HG02571 (cell line): ENCODE measurements at regions not wholly inside any gene's neighbourhood (a gene's known extent, or its start where the extent isn't known, plus 50 kb on each side); places are given as distances from the start of the nearest gene placed in this dataset.

ENCODE experiments used
- ATAC-seq: cut with Tn5 transposase; IDR thresholded peaks from one replicate; pipeline ENCODE4 v1.9.1; 2021; ENCODE audit warnings: mild to moderate bottlenecking, moderate library complexity; ENCODE audit not compliant: unreplicated experiment

GRCh38 chr2:199707593-199708185 is 143.3 kb downstream of the FTCDNL1 start:
- ATAC-seq: no peak

DNA sequence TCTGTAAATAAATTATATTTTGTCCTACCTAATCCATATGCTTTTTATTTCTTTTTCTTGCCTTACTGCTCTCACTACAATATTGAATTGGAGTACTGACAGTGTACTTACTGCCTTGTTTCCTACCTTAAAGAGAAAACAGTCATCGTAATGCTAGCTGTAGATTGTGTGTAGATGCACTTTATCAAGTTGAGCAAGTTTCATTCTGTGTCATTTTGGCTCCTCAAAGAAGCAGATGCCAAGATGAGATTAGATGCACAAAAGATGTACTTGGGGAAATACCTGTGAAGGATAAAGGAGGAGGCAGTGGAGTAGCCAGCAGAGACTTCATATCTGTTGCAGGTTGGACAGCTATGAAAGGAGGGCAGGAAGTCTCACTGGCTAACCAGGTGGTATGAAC is 145.5 kb downstream of the FTCDNL1 start:
- no peak for ATAC-seq

DNA sequence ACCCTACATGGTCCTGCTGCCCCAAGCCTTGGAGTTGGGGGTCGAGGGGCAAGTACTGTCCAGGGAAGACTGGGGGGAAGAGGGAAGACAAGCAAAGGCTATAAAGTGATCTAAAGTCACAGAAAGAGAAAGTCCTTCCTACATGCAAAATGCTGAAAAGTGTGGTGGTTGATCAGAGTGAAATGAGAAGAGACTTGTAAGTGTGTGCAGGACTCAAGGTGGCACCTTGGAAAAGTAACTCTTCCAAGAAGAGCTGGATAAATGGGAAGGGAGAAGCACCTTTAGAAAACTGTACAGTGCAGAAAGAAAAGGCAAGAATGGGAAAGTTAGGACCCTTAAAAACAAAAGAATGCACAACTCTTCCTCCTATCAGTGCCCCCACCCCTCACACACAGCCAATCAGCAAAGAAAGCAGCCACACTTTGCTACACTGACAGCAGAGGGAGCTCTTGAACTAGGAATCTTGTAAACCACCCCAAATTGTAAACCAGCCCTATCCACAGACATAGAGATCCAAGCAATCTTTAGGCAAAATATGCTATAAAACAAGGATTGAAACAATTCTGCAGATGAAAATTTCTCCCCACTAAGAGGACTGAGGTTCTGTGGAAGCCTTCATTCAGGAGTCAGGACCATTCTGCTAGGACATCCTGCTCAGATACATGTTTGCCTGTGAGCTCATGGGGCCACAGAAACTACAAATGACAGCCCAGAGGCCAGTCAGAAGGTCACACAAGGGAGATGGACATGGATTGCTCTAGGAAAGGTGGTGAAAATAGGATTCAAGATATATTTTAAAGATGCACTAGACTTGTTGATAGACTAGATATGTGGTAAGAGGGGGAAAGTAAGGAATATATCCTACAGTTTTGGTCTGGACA is 146.4 kb downstream of the FTCDNL1 start:
- ATAC-seq: peak; percentile 51

GRCh38 chr2:199703199-199703598 is 147.8 kb downstream of the FTCDNL1 start:
- no peak for ATAC-seq

DNA sequence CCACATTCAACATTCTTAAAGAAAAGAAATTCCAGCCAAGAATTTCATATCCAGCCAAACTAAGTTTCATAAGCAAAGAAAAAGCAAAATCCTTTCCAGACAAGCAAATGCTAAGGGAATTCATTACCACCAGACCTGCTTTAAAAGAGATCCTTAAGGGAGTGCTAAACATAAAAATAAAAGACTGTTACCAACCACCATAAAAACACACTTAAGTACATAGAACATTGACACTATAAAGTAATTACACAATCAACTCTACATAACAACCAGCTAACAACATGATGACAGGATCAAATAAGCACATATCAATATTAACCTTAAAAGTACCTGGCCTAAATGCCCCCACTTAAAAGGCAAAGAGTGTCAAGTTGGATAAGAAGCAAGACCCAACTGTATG is 153.5 kb downstream of the FTCDNL1 start:
- no peak for ATAC-seq

DNA sequence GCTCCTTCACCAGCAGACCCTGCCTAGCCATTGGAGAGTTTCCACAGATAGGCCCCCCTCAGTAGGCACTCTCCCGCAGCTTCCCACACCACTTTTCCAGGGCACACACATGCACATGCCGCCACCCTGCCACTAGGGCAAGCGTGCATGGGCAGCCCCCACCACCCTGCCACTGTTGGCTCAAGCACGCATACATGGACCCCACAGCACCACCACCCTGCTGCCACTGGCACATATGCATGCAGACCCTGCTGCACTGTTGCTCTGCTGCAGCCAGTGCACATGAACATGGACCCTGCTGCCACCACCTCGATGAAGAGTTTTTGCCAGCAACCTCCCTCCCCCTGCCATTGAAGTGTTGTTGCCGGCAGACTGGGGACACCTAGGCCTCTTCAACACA is 154.9 kb downstream of the FTCDNL1 start:
- ATAC-seq: no peak

GRCh38 chr2:199693861-199694260 is 157.1 kb downstream of the FTCDNL1 start:
- no peak for ATAC-seq

DNA sequence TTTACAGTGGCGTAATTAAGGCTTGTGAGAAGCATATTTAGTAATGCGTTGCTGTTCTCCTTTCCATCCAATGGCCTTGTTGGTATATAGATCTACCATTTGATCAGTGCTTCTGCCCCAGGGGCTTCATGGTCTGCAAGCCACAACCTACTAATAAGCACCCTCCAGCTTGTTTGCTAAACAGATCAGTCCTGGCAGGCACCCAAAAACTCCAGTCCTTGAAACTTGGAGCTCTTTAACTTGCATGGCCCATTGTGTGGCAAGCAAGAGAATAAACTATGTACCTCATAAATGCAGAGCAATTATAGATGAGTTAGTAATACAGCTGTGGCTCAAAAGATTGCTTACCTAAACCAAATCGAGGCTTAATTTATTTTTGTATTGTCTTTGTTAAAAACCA is 158.5 kb downstream of the FTCDNL1 start:
- no peak for ATAC-seq

- no peak for ATAC-seq
Observed at GRCh38 chr2:199690225-199690624, 160.8 kb downstream of the FTCDNL1 start.

GRCh38 chr2:199685669-199686068 is 165.3 kb downstream of the FTCDNL1 start:
- ATAC-seq: no peak

DNA sequence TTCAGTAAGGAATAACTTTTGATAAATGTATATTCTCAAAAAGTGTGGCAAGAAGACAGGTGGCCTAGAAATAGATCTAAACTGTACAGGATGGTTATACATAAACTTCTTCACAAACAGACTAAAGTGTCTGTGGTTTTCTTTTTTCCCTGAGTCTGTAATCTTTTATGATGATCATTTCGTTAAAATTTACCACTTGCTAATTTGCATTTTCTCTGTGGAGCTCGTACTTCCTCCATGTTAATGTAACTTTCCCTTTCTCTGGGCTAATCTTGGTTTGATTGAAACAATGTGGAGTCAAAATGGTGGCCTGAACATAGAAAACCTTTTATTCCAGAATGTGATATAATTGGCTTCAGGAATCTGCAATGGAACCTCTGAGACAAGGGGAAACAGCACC is 166.2 kb downstream of the FTCDNL1 start:
- no peak for ATAC-seq

GRCh38 chr2:199684168-199684567 is 166.8 kb downstream of the FTCDNL1 start:
- ATAC-seq: no peak

DNA sequence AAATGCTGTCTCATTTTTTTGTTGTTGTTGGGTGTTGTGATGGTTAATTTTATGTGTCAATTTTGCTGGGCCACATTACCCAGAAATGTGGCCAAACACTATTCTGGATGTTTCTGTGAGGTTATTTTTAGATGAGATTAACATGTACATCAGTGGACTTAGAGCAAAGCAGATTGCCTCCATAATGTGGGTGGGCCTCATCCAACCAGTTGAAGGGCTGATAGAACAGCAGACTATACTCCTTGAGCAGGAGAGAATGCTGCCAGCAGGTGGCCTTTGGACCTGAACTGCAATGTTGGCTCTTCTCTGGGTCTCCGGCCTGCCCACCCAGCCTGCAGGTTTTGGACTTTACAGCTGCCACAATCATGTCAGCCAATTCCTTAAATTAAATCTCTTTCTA is 169.0 kb downstream of the FTCDNL1 start:
- ATAC-seq: no peak

DNA sequence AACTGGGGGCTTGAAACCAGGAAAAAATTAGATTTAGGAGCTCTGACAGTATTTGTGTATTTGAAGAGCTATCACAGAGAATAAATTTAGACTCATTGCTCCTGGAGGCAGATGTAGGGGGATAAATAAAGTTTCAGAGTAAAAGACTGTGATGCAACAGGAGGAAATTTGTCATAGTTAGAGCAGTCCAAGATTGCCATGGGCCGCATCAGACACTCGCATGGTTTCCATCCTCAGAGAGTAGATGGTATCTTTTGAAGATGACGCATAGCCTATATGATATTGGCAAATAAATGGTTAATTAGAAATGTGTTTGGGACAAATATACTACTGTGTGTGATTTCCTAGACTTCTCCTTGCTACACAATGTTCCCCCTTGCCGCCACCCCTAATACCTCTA is 170.5 kb downstream of the FTCDNL1 start:
- ATAC-seq: no peak

GRCh38 chr2:199679883-199680282 is 171.1 kb downstream of the FTCDNL1 start:
- ATAC-seq: no peak

DNA sequence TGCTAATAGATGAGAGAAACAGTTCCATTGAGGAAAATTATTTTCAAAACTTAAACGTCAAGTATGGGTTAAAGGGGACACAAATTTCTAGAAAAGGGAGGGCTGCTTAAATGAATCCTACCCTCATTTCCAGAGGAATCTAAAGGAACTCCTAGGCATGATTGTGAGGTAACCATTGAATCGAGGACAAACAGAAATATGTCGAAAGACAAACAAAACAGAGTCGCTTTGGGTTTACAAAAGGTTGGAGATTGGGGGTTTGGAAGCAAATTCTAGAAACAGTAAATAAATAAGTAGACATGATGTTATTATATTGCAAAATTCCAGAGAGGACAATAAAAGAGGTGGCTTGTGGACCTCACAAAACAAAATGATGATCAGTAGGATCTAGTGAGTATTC is 173.1 kb downstream of the FTCDNL1 start:
- no peak for ATAC-seq

DNA sequence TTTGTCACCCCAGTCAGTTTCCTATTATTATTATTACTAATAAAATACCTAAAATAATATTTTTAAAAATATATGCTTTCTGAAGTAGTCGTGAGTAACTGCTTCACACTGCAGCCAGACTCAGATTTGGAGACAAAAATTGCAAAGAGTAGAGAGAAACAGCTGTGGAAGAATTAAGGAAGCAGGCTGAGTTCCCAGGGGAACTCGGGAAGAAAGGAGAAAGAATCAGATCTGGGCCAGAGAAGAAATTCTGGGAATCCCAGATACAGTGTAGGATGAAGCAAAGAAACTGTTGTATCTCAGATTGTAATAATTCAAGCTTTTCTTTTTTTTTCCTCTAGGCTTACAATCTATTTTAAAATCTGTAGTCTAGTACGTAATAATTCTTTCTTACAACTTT is 182.3 kb downstream of the FTCDNL1 start:
- ATAC-seq: no peak

GRCh38 chr2:199663157-199663556 is 187.8 kb downstream of the FTCDNL1 start:
- no peak for ATAC-seq

- ATAC-seq: no peak
Observed at GRCh38 chr2:199662255-199662654, 188.7 kb downstream of the FTCDNL1 start.

DNA sequence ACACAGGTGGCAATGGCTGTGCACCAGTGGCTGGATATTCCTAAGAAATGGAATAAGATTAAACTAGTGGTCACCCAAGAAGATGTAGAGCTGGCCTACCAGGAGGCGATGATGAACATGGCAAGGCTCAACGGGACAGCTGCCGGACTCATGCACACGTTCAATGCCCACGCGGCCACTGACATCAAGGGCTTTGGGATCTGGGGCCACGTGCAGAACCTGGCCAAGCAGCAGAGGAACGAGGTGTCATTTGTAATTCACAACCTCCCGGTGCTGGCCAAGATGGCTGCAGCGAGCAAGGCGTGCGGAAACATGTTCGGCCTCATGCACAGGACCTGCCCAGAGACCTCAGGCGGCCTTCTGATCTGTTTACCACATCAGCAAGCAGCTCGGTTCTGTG is 190.8 kb downstream of the FTCDNL1 start:
- no peak for ATAC-seq

- no peak for ATAC-seq
Observed at GRCh38 chr2:199659207-199659606, 191.8 kb downstream of the FTCDNL1 start.

DNA sequence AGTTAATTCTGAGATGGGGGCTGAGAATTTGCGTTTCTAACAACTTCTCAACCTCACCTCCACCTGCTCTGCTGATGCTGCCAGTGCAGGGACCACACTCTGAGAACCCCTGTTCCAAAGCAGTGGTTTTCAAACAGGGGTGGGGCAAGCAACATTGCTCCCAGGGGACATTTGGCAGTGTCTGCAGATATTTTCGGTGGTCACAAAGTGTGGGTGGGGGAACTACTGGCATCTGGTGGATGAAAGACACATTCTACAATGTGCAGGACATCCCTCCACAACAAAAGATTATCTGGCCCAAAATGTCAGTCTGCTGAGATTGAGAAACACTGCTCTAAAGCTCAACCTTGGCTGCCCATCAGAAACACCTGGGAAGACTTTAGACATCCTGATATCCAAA is 188.7 kb upstream of the SATB2 start:
- peak; percentile 85 for ATAC-seq

GRCh38 chr2:199631129-199631528 is 173.4 kb upstream of the SATB2 start:
- ATAC-seq: no peak
